Activated B cell treated with CpG ODN at 0.5 μM for 24 hours (primary cell): ENCODE measurements at regions not wholly inside any gene's neighbourhood (a gene's known extent, or its start where the extent isn't known, plus 50 kb on each side); places are given as distances from the start of the nearest gene placed in this dataset.

Experiments used
- ATAC-seq: fragments of 200-7000 bp; cut with Tn5 transposase; one replicate; pipeline ENCODE4 v1.10.0; 2021; ENCODE audit warnings: low read depth, mild to moderate bottlenecking, moderate library complexity
- CTCF ChIA-PET: fragments of 350-600 bp; sonication (Branson Sonifier 250); formaldehyde crosslinking; loops from one replicate; lab custom pipeline; 2021; ENCODE audit warnings: antibody characterized with exemption; lab: Charles Lee
- POLR2A ChIA-PET: fragments of 350-600 bp; sonication (Branson Sonifier 250); formaldehyde crosslinking; loops from one replicate; lab custom pipeline; 2021; ENCODE audit warnings: antibody characterized with exemption; lab: Charles Lee
- DNase-seq: peaks from one replicate; pipeline ENCODE4 v3.0.0; 2022
- H3K27ac Mint-ChIP-seq: one replicate; pipeline ENCODE4 v1.8.0; 2020; ENCODE audit warnings: mixed read lengths
- H3K27me3 Mint-ChIP-seq: one replicate; pipeline ENCODE4 v1.8.0; 2021; ENCODE audit warnings: mixed read lengths
- H3K36me3 Mint-ChIP-seq: one replicate; pipeline ENCODE4 v1.8.0; 2021; ENCODE audit warnings: low read depth, mixed read lengths
- H3K4me1 Mint-ChIP-seq: one replicate; pipeline ENCODE4 v1.8.0; 2021; ENCODE audit warnings: mixed read lengths
- H3K4me3 Mint-ChIP-seq: one replicate; pipeline ENCODE4 v1.8.0; 2020; ENCODE audit warnings: mild to moderate bottlenecking, mixed read lengths
- H3K9me3 Mint-ChIP-seq: one replicate; pipeline ENCODE4 v1.8.0; 2020; ENCODE audit warnings: mixed read lengths
- intact Hi-C: fragments of 100-400 bp; cut with micrococcal nuclease; formaldehyde crosslinking; loops from one replicate; pipeline ENCODE4 v1.15.1; 2024
- TF ChIP-seq, protein P1 (sequence below): fragments of 200-600 bp; IDR thresholded peaks from one replicate; pipeline ENCODE4 v1.8.0; 2022; ENCODE audit warnings: antibody characterized with exemption, mild to moderate bottlenecking

DNA sequence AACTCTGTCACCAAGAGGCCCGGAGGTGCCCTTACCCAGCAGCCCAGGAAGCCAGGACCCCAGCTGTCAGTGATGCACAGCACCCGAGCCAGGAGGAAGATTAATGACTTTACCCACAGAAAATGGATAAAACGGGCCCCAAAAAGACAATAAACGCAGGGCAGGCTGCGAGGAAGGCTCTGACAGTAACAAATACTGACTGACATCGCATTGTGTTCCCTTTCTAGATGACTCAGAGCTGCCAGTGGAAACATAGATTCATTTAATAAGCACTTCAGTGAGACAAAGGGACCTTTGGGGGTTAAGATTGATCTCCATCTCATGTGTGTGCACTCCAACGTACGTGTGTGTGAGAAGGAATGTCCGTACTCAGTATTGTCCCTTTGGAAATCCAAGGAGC, 225.3 kb upstream of the PPP2R3A start:
- ChIA-PET CTCF (no interaction called here), POLR2A (no interaction called here)
- TF ChIP-seq, protein P1, sequence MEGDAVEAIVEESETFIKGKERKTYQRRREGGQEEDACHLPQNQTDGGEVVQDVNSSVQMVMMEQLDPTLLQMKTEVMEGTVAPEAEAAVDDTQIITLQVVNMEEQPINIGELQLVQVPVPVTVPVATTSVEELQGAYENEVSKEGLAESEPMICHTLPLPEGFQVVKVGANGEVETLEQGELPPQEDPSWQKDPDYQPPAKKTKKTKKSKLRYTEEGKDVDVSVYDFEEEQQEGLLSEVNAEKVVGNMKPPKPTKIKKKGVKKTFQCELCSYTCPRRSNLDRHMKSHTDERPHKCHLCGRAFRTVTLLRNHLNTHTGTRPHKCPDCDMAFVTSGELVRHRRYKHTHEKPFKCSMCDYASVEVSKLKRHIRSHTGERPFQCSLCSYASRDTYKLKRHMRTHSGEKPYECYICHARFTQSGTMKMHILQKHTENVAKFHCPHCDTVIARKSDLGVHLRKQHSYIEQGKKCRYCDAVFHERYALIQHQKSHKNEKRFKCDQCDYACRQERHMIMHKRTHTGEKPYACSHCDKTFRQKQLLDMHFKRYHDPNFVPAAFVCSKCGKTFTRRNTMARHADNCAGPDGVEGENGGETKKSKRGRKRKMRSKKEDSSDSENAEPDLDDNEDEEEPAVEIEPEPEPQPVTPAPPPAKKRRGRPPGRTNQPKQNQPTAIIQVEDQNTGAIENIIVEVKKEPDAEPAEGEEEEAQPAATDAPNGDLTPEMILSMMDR = no peak
- DNase-seq (no peak), ATAC-seq (no peak)
- no peaks in the 10 kb centered on the region for H3K4me1 Mint-ChIP-seq
- peaks cover 12% of the 10 kb centered on the region for H3K9me3 Mint-ChIP-seq
- no peak overlapping the region for H3K4me3 Mint-ChIP-seq
- no peaks in the 10 kb centered on the region for H3K36me3 Mint-ChIP-seq
- H3K27me3 Mint-ChIP-seq = no peaks in the 10 kb centered on the region
- intact Hi-C loops = no loop called here
- H3K27ac Mint-ChIP-seq = no peak overlapping the region

DNA sequence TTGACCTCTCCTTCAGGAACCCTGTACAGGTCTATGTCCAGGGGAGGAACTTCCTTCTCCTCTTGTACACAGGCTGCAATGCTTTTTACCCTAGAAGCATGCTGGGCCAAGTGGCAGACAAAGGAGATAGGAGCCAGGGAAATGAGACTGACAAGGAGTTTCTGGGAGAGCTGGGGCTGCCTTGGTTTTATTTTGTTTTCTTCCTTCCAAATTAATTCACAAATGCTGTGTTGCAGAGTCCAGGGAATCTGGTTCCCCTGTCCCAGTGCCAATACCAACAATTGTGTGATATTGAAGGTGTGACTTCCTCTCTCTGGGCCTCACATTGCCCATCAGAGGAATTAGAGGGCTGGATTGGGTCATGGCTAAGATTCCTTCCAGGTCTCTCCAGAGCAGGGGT, 224.8 kb upstream of the PPP2R3A start:
- no peaks in the 10 kb centered on the region for H3K4me1 Mint-ChIP-seq
- intact Hi-C loops = no loop called here
- H3K4me3 Mint-ChIP-seq = no peak overlapping the region
- ChIA-PET CTCF (no interaction called here), POLR2A (no interaction called here)
- no peaks in the 10 kb centered on the region for H3K36me3 Mint-ChIP-seq
- H3K27ac Mint-ChIP-seq = no peak overlapping the region
- TF ChIP-seq, protein P1 = no peak
- peaks cover 9% of the 10 kb centered on the region for H3K9me3 Mint-ChIP-seq
- ATAC-seq (no peak), DNase-seq (no peak)
- no peaks in the 10 kb centered on the region for H3K27me3 Mint-ChIP-seq

DNA sequence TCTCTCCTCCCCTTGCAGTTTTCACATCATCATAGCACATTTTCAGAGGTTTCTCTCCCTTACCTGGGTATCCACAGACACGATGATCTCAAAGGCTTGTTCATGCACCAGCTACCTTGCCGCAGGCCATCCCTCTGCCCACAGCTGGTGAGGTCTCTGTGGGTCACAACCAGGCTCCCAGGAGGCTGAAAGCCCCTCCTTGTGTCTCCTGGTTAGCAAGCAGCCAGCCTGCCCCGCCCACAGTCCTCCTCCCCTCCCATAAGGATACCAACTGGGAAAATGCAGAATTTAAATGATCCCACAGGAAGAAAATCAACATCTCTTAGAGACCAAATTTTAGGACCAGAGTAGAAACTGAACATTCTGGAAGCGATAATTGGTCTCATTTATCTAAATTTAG, 213.5 kb upstream of the PPP2R3A start:
- Mint-ChIP-seq H3K4me1 (no peaks in the 10 kb centered on the region), H3K36me3 (no peaks in the 10 kb centered on the region), H3K4me3 (no peak overlapping the region), H3K27ac (no peak overlapping the region), H3K27me3 (no peaks in the 10 kb centered on the region), H3K9me3 (no peaks in the 10 kb centered on the region)
- ATAC-seq (no peak), DNase-seq (no peak)
- ChIA-PET CTCF (no interaction called here), POLR2A (no interaction called here)
- intact Hi-C loops = no loop called here
- TF ChIP-seq, protein P1 = no peak

DNA sequence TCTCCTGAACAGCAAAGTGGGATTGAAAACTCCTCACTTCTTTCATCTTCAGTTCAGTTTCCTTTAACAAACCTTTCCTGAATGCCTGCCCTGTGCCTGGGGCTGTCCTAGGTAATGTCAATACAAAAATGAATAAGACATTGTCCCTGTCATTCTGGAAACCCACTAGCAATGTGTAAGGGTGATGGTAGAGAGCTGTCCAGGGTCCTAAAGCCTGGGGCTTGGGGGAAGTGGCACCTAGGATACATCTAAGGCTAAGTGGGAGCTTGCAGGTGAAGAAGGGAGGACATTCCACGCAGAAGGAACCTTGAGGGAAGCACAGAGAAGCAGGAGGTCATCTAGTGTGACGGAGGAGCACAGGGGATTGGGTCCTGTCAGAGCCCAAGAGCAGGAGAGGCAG, 212.7 kb upstream of the PPP2R3A start:
- intact Hi-C loops = no loop called here
- no peaks in the 10 kb centered on the region for H3K27me3 Mint-ChIP-seq
- no peak overlapping the region for H3K4me3 Mint-ChIP-seq
- ATAC-seq (no peak), DNase-seq (no peak)
- H3K36me3 Mint-ChIP-seq = no peaks in the 10 kb centered on the region
- H3K27ac Mint-ChIP-seq = no peak overlapping the region
- H3K9me3 Mint-ChIP-seq = no peaks in the 10 kb centered on the region
- CTCF ChIA-PET = no interaction called here
- TF ChIP-seq, protein P1 = no peak
- POLR2A ChIA-PET = no interaction called here
- no peaks in the 10 kb centered on the region for H3K4me1 Mint-ChIP-seq

DNA sequence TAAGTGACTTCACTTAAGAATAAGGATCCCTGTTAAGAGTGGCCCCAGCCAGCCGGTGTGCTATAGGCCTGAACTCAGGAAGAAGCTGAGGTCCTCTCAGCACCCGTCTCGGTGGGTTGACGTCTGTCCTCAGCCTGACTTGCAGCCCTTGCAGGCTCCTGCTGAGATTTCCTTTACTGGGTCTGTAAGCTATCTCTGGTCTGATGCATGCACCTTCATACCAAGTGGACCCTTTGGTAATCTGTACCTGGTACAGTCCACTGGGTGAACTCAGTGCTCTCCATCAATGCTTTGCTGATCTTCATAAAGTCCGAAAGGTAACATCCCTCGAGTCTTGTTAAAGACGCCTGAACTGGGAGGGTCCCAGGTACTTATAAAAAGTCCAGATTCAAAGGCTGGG, 212.0 kb upstream of the PPP2R3A start:
- DNase-seq (no peak), ATAC-seq (no peak)
- TF ChIP-seq, protein P1 = no peak

More for the DNA sequence above, 212.0 kb upstream of the PPP2R3A start:
- no peaks in the 10 kb centered on the region for H3K9me3 Mint-ChIP-seq
- no peaks in the 10 kb centered on the region for H3K27me3 Mint-ChIP-seq
- H3K4me3 Mint-ChIP-seq = no peak overlapping the region
- CTCF ChIA-PET = no interaction called here
- H3K27ac Mint-ChIP-seq = no peak overlapping the region
- intact Hi-C loops = no loop called here
- no peaks in the 10 kb centered on the region for H3K36me3 Mint-ChIP-seq
- no peaks in the 10 kb centered on the region for H3K4me1 Mint-ChIP-seq
- POLR2A ChIA-PET = no interaction called here
